HG03135 (cell line): ENCODE measurements at regions not wholly inside any gene's neighbourhood (a gene's known extent, or its start where the extent isn't known, plus 50 kb on each side); places are given as distances from the start of the nearest gene placed in this dataset.
"Not testable (repeated sequence)": the region's sequence is repeated elsewhere in the genome, so short reads cannot be mapped to it uniquely, and the experiment has no call there.

ENCODE experiments used
- ATAC-seq: cut with Tn5 transposase; IDR thresholded peaks from one replicate; pipeline ENCODE4 v1.9.1; 2021; ENCODE audit warnings: mild to moderate bottlenecking, moderate library complexity; ENCODE audit not compliant: unreplicated experiment

DNA sequence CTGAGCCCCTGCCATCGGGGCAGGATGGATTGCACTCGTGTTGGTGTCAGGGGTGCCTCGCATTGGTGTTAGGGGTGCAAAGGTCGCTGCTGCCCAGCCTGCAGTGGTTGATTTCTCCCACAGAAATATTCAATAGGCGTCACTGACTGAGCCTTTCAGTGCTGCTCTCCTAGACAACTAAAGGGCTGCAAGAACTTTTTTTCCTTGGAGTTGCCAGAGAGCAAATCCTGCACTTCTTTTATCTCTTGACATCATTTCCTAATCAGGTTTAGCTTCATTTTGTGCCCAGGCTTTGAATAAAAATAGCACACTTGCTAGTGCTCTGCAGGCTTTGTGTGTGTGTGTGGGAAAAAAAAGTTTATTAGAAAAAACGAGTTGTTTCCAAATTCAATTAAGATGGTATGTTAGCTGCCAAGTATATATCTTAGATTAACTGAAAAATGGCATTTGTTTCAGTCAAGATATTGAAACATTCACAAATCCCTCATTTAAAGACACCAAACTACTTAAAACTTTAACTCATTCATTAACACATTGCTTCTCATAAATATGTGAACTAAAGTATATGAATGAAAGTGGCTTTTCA lies 125.6 kb downstream of the SOCS6 start:
- ATAC-seq, result no peak

DNA sequence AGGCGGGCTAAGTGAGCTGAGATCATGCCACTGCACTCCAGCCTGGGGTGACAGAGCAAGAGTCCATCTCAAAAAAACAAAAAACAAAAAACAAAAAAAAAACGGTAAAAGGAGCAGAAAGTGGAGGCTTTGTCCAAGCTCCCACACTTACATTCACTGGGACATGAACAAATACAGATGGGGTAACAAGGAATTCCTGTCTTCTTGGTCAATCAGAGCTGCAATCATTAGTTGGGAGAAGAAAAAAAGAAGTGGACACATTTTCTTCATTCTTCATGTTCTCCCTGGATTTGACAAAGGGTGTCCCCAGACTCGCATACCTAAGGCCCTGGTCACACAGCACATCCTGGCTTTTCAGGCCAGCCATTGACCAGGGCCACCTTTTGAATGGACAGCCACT lies 124.6 kb downstream of the SOCS6 start:
- ATAC-seq, result no peak

DNA sequence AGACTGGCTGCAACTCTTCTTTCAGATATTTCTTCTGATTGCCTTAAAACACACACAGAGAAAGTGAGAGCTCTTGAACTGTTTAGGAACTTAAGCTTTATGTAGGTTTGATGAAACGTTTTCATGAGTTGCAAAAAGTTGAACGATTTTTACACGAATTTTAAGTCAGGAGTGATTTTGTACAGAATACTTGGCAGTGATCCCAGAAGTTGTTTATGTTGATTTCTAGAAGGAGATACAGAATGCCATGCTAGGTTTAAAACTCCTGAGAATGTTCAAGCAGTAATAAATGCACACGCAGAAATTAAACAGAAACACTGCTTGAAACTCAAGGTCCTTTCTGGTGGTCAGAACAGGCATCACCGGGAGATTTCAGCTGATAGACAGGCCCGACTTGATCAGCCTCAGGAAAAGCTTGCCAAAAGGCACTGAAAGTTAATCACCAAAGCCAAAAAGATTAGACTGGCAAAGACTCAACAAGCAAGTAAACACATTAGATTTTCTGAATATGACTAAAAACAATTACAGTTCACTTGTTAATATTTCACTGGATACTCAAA lies 123.1 kb downstream of the SOCS6 start:
- no peak for ATAC-seq

DNA sequence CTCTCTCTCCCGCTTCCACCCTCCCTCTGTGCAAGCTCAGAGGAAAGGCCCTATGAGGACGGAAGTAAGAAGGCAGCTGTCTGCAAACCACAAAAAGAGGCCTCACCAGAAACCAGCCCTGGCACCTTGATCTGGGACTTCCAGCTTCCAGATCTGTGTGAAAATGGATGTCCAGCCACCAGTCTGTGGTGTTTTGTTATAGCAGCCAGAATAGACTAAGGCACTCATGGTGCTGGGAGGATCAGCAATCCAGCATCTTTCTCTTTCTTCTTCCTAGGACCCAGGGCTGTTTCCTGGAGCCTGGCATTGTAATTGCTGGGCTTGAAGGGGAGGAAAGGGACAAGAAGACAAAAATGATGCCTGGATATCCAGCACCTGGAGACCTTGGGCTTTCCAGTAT lies 122.5 kb downstream of the SOCS6 start:
- ATAC-seq, result no peak

DNA sequence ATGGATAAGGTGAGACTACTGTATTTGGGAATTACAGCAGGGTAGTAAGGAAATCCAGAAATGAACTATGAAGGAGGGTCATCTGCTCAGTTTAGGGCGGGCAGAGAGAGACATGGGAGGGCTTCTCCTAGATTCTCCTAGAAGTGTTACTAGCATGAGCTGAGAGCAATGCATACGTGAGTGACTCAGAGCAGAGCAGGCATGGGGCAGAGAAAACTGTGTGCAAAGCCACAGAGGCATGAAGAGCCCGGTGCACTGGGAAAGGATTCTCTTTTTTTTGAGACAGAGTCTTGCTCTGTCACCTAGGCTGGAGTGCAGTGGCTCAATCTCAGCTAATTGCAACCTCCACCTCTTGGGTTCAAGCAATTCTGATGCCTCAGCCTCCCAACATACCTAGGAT lies 116.2 kb downstream of the SOCS6 start:
- no peak for ATAC-seq

DNA sequence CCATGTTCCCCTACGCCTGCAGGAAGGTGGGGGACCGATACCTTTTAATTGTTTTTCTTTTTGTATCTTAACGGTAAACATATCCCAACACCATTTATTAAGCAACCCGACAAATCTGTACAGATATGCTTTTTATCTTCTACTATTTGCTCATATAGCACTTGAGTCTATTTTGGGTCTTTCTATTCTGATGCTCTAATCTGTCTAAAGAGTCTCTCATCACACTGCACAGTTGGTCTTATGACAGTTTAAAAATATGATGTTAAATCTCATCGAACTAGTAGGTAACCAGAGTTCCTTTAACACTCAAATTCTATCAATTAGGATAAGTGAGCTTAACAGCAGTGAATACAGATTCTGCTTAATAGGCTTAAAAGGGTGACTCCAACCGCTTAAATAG lies 111.6 kb downstream of the SOCS6 start:
- no peak for ATAC-seq

DNA sequence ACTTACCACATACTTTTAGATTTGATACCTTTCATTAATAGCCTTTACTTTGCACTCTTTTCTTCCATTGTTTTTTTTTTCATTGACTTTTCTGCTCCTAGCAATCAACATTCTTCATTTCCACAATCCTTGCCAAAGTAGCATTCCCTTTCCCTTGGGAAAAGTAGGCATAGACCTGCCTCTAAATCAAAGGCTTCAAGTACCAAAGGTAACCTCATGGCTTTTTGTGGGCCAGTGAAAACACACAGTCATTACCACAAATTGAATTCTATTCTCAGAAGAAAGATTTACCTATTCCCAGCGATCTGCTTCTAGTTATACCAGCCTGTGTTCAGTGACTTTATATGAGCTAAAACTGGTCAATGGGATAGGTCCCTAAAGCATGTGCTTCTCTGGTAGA lies 109.2 kb downstream of the SOCS6 start:
- ATAC-seq, result no peak

DNA sequence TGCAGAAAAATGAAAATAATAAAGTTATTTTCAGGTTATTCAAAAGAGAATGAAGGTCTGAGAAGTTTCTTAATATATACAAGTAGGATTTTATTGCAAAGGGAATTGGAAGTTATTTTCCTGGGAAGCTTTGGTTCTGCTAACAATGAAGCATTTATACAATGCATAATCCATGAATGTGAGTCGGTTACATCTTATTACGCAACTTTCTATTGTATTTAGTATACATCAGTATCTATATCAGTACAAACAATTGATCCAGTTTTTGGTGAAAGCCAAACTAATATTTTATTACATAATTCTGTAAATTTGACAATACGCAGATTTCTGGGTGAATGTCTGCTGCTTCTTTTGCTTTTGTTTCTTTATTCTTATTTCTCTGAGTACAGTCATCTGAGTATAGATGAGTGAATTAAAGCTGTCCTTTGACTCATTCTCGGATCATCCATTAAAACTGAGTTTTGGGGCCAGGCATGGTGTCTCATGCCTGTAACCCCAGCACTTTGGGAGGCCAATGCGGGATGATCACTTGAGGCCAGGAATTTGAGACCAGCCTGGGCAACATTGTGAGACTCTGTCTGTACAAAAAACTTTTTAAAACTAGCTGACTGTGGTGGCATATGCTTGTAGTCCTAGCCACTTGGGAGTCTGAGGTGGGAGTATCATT lies 108.5 kb downstream of the SOCS6 start:
- ATAC-seq, result no peak

DNA sequence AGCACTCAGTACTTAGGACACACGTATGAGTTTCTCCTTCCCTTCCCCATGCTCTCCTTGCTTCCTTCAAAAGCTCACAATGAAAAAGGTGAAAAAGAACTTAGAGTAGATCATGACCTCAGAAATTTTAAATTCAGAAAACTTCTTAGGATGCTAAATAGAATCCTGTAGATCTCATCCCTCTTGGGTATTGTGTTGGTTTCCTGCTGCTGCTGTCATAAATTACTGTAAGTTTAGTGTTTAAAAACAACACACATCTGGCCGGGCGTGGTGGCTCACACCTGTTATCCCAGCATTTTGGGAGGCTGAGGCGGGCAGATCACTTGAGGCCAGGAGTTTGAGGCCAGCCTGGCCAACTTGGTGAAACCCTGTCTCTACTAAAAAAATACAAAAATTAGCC lies 106.9 kb downstream of the SOCS6 start:
- ATAC-seq, result not testable (repeated sequence)

DNA sequence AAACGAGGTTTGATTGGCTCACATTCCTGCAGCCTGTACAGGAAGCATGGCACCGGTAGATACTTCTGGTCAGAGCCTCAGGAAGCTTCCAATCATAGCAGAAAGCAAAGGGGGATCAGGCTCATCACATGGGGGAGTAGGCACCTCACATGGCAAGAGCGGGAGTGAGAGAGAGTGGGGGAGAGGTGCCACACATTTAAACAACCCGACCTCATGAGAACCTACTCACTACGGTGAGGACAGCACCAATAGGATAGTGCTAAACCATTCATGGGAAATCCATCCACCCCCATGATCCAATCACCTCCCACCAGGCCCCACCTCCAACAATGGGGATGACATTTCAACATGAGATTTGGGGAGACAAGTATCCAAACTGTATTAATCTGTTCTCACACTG lies 105.8 kb downstream of the SOCS6 start:
- ATAC-seq, result no peak

DNA sequence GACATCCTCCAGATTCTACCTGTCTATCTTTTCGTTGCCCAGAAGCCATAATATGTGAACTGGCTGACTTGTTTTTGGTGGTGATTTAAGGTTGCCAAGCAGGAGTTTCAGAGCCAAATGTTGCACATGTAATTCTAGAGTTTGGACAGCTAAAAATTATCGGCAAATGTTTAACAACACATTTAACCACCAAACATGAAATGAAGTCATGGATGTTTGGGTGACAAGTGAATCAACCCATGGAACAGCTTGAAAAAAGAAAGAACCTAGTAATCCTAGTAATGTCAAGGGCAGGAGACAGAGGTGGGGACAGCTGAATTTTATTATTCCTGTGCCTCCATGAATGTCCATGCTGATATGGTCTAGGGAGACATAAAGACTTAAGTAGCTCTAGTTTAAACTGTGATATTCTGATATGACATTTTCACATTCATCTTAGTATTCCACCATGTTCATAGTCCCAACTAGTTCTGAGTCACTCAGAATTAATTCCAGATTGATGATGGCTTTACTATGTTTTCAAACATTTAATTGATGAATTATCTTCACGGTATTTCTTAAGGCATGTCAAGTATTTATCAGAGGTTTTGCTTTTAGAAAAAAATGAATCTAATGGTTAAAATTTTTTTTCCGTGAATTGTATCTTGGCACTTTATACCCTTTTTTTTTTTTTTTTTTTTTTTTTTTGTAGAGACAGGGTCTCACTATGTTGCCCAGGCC lies 101.7 kb downstream of the SOCS6 start:
- no peak for ATAC-seq

DNA sequence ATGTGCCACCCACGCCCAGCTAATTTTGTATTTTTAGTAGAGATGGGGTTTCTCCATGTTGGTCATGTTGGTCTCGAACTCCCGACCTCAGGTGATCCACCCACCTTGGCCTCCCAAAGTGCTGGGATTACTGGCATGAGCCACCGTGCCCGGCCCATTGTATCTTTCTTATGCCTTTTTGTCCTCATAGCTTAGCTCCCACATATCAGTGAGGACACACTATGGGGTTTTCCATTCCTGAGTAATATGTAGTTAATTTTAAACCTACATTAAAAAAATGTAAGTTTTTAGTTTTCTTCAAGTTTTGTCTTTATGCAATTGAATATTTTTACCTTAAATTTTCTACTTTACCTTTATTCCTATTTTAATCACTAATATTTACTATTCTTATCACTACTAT lies 100.2 kb downstream of the SOCS6 start:
- not testable (repeated sequence) for ATAC-seq

DNA sequence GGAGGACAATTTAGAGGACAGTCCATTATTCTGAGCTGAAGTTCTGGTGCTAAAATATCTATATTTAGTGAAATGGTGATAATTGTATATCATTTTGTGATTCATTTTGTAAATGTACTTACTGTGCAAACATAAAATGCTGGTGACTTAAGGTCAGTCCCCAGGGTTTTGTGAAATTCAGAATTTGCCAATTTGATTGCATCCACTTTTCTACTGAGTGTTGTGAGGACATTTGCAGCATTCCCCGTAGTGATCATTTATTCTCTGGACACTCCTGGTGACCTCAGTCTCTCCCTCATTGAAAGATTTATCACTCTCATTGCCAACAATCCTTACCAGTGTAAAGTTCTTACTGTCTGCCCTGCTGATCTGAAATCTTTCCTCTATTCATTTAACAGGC lies 98.2 kb downstream of the SOCS6 start:
- ATAC-seq, result no peak

DNA sequence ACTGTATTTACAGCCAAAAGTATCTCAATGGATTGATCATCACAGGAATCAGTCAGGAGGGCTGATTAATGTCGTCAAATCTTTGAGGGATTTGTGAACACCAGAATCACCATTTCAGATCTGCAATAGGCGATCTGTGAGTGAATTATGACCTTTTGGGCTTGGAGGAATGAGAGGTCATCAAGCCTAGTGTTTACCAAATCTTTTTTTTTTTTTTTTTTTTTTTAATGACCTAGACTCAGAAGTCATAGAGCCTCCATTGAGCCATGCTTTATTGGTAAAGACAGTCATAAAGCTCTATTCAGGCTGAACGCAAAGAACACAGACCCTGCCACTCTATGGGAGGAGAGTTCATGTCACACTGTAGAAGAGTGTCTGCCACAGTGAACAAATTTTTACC lies 97.7 kb downstream of the SOCS6 start:
- ATAC-seq, result no peak

DNA sequence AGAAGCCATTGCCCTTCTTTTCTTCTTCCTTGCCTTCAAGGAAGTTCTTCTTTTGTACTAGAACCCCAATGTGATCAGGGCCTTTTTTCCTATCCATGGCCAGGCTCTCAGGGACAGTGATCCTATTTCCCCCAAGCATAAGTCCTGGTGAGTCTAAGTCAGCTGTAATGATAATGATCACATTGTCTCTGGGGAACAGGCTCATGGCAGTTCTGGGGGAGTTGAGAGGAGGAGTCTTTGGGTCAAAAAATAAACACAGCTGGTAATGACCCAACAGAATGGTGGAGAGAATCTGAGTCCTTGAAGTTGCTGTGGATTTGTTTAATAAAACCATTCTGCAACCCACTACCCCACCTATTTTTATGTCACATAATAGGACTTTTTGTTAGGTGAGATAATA lies 96.6 kb downstream of the SOCS6 start:
- no peak for ATAC-seq

DNA sequence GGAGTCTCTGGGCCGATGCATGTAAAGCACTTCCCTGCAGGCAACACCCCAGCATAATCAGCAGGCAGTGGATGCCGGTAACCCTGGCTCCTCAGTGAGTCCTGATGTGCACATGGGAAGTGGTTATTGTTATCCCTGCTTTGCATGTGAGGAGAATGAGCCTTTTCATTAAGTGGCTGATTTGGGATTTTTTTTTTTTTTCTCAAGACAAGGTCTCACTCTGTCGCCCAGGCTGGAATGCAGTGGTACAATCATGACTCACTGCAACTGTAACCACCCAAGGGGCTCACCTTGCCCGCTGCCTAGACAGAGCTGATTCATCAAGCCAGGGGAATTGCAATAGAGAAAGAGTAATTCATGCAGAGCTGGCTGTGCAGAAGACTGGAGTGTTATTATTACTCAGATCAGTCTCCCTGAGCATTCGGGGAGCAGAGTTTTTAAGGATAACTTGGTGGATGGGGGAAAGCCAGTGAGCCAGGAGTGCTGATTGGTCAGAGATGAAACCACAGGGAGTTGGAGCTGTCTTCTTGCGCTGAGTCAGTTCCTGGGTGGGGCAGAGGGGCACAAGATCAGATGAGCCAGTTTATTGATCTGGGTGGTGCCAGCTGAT lies 95.4 kb downstream of the SOCS6 start:
- no peak for ATAC-seq

DNA sequence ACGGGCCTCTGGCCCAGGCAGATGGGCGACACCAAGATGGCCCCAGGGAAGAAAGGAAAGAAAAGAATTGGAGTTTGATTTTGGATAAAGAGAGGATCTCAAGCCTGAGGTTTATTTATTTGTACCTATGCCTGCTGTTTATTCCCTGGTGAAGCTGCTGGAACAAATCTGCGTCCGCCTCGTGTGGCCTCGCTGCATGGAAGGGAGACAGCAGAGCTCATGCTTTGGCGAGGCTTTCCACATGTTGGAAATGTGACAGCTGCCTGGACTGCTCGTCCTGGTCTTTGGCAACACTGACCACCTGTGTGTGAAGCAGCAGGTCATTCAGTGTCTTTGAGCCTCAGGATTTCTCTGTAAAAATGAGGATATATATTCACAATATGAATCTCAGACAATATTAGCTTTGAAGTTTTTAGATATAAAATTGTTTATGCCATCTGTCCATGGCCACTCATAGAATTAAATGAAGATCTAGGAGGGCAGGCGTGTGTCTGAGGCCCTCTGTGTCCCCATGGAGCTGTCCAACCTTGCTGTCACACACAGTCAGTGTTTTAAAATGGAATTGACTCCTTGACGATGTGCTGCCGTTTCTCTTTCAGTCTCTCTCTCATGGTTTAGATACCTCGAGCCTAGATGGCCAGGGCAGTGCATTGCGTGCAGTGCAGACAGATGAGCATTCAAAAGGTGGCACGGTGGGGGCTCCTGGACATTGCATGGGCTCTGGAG lies 94.3 kb downstream of the SOCS6 start:
- no peak for ATAC-seq

DNA sequence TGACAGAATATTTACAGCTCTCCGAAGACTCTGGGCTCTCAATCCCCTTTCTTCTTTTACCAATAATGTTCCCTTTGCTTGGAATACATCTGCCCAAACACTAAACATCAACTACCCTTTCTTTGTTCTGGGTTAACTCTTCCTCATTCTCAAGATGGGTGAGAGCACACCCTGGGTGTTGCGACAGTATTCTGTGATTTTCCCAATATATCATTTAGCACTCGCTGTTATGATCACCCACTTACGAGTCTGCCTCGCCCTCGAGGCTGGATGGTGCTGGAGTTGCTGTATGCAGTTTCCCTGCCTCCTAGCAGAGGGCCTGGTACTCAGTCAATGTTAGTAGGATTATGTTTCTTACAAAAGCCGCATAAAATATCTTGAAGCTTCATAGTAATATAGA lies 93.2 kb downstream of the SOCS6 start:
- ATAC-seq, result no peak

DNA sequence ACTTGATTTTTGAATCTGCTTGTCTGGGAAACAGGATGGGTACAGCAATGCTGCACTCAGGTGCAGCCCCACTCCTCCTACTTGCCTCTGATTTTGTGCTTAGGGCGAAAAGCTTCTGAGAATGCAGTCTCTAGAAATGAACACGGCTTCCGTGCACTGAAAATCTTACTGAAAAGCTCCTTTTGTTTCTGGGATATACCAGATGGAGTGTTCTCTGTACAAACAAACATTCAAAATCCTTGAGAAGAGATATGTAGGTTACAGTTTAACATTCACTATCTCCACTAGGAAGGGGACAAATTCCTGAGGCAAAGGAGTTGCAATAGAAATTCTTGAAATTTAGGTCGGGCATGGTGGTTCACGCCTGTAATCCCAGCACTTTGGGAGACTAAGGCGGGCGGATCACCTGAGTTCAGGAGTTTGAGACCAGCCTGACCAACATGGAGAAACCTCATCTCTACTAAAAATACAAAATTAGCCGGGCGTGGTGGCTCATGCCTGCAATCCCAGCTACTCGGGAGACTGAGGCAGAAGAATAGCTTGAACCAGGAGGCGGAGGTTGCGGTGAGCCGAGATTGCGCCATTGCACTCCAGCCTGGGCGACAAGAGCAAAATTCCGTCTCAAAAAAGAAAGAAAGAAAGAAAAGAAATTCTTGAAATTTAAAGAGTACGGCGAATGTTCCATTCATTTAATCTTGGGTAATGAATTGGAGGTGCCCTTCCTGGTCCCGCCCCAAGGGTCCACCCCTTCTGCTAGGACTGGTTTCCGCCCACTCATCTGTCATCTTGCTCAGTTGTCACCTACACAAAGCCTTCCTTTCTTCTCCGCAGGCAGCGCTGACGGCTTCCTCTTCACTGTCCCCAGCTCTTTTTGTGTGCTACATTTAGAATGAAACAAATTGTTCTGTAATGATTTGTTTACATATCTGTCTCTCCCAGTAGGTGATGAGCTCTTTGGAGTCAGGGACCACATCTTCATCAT lies 92.4 kb downstream of the SOCS6 start:
- no peak for ATAC-seq
